ENCODE measurements at regions not wholly inside any gene's neighbourhood (a gene's known extent, or its start where the extent isn't known, plus 50 kb on each side); places are given as distances from the start of the nearest gene placed in this dataset.

DNA sequence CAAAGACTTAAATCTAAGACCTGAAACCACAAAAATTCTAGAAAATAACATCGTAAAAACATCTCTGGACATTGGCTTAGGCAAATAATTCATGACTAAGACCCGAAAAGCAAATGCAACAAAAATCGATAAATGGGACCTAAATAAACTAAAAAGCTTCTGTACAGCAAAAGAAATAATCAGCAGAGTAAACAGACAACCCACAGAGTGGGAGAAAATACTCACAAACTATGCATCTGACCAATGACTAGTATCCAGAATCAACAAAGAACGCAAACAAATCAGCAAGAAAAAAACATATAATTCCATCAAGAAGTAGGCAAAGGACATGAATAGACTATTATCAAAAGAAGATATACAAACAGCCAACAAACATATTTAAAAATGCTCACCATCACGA is 749.4 kb downstream of the PLOD2 start:
- no peak for TF ChIP-seq POLR2AphosphoS5 (IDR thresholded peaks at IDR 0.05; ENCODE audit: low read depth, low read length)
- no peak for TF ChIP-seq POLR2A (IDR thresholded peaks at IDR 0.05; ENCODE audit: low read depth, low read length)
